Amniotic stem cell (primary cell): ENCODE measurements at regions not wholly inside any gene's neighbourhood (a gene's known extent, or its start where the extent isn't known, plus 50 kb on each side); places are given as distances from the start of the nearest gene placed in this dataset.
"Not testable (repeated sequence)": the region's sequence is repeated elsewhere in the genome, so short reads cannot be mapped to it uniquely, and the experiment has no call there.

Source experiments
- DNase-seq: peaks from one replicate; lab custom pipeline; 2025; lab: John Stamatoyannopoulos, UW

GRCh38 chr20:53693262-53693871, 99.7 kb upstream of the ZNF217 start:
- DNase-seq: no peak

- DNase-seq: no peak
Measured at GRCh38 chr20:53692465-53693067, 98.9 kb upstream of the ZNF217 start.

- DNase-seq: no peak
Measured at GRCh38 chr20:53691811-53692192, 98.2 kb upstream of the ZNF217 start.

DNA sequence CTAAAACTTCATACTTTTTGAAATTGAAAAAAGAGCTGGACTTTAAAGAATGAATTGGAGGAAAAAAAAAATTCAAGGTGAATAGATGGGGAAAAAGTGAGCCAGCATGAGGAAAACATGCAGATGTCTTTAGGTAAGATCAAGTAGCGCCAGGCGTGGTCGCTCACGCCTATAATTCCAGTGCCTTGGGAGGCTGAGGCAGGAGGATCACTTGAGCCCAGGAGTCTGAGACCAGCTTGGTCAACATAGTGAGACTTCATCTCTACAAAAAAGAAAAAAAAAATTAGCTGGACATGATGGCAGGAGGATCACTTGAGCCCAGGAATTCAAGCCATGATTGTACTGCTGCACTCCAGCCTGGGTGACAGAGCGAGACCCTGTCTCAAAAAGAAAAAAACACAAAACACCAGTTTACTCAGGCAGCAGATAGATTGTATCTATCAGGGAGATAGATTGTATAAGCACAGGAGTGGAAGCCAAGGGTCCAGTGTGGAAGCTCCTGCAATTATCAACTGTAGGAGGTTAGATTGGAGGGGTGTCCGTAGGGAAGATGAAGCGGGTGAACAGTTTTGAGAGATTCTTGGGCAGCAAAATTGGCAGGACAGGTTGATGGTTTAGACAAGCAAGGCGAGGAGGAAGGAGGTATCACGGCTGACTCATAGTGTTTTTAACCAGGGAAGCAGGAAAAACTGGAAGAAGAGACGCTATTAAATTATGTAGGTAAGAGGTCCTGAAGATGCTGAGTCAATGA, 97.6 kb upstream of the ZNF217 start:
- no peak for DNase-seq

- DNase-seq: no peak
Measured at GRCh38 chr20:53688085-53688484, 94.4 kb upstream of the ZNF217 start.

DNA sequence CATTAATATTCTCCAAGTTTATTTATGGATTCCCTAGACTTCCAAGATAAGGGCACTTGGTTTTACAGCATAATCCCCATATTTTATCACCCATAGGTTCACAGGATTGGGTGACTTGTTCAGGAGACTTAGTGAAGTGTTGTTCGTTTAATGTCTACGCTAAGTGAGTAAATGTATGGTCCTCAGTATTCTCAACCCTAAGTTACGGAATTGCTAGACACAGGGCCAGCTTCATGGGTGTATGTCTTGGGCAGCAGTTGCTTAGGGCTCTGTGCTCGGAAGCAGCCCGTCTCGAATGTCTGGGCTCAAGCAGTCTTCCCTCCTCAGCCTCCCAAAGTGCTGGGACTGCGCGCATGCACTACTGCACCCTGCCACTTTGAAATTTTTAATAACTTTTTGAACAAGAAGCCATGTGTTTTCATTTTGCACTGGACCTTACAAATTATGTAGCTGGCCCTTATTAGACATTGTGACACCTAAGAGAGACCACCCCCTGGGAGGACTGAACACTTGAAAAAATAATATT, 91.5 kb upstream of the ZNF217 start:
- no peak for DNase-seq

DNA sequence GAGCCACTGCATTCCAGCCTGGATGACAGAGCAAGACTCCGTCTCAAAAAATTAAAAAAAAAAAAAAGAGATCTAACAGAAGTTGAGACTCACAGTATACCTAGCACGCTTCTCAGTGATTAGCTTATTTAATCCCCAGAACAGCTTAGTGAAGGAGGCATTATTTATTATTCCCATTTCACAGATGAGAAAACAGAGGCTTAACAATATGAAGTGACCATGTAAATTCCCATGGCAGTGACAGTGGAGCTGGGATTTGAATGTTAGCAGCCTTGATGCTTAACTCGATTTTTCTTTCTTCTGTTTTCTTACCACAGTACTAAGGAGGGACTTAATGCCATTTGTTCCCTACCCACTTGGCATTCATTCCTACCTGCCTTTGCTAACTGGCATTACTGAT, 89.9 kb upstream of the ZNF217 start:
- no peak for DNase-seq

- DNase-seq: no peak
Measured at GRCh38 chr20:53681352-53682212, 87.9 kb upstream of the ZNF217 start.

DNA sequence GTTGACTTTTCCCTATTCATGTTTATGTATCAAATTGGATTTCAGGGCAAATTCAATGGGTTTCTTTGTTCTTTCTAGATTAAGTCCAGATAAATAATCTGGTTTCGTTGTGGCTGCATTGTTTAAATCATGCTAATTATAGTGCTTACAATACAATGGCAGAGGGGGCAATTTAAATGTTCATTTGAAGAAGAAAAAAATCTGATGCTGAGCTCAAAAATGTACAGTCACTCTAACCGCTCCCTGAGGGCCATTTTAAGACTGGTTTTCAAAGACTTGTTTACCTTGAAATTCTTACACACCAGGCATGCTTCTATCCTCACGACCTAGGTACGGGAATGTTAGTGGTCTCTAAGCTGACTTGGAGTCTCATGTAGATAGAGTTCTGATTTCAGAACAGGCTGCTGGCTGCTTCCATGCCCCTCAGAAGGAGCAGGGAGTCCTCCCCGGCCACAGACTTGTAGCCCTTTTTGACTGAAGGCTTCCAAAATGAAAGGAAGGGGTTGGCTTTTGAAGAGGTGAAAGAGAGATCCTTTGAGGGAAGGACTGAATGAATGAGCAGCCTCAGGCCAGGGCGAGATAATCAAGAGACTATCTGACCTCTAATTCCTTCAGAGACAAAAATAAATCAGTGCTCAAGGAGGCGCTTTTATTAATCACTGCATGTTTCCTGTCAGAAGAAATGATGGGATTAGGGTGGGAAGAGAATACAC, 86.1 kb upstream of the ZNF217 start:
- DNase-seq: no peak

DNA sequence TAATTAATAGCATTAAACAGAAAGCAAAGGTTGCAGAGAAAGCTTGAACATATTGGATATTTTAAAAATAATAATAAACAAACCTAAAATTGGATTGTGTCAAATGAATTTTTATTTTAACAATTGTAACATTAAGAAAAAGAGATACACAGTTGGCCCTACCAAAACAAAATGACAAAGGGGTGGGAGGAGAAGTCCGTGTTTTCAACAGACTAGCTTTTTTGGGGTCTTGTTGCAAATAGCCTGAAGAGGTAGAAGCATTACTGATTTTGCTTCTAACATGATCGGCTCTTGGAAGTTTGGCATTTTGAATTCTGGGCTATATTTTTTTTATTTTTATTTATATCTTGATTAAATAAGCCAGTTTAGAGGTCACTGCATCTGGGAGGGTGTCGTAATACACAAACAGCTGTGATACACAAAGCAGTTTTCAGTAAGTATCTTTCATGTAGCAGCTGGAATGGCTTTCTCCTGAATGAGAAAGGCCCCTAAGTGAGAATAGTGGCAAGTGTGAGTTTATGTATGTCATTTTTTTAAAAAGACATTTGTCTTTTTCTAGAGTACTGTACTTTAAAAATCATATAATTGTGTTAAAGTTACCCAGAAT, 85.5 kb upstream of the ZNF217 start:
- no peak for DNase-seq

- DNase-seq: no peak
Measured at GRCh38 chr20:53678315-53678989, 84.8 kb upstream of the ZNF217 start.

DNA sequence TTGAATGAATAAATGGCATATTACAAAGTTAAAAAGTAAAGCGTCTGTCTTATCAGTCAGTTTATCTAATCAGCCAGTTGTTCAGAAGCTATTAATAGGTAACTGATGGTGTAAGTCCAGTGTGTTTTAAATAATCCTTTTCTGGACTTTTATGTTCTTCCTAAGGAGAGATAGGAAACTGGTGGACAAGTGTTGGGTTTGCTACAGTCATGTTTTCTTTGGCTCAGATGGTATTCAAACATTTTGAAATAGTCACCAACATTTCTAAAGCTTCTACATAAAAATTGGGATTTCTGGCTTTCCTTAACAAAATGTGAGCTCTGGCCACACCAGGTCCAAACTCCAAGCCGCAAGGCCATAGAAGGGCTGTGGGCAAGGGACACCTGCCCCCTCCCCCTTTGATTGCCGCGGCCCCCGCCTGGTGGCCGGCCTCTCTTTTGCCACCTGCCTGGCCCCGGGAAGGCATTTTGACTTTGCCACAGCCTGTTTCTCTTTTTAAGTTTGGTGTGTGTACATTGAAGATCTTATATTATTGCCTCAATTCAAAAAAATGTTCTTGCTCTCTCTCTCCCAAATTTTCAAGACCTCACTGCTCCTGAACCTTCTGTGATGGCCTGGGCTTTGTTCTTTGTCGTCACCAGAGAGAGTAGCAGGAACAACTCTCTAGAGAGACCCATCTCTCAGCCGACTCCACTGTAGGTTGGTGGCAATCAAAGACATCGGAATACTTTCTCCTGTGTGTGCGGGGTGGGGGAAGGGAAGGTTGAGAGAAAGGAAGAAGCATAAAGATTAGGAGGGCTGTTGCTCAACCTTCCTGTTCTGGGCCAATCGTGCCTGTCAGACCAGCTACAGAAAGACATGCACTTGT, 84.0 kb upstream of the ZNF217 start:
- no peak for DNase-seq

DNA sequence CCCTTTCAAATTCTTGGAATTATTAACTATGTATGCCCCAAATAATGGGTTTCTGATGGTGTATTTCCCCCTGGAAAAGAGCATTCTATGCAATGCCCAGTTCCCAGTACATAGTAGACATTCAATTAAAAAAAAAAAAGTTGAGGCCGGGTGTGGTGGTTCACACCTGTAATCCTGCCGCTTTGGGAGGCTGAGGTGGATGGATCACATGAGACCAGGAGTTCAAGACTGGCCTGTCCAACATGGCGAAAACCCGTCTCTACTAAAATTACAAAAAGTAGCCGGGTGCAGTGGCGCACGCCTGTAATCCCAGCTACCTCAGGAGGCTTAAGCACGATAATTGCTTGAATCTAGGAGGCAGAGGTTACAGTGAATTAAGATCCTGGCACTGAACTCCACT, 83.3 kb upstream of the ZNF217 start:
- no peak for DNase-seq

DNA sequence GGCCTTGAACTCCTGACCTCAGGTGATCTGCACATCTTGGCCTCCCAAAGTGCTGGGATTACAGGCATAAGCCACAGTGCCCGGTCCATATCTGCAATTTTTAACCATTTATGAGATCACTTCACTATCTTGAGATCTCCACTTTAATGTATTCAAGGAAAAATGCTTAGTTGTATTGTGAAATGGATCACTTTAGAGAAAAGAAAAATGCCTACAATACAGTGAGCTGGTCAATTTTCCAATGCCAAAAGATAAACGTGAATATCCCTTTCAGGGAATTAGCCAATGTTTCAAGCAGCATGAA, 82.8 kb upstream of the ZNF217 start:
- DNase-seq: no peak

- no peak for DNase-seq
Measured at GRCh38 chr20:53672484-53673129, 79.0 kb upstream of the ZNF217 start.

- DNase-seq: no peak
Measured at GRCh38 chr20:53671370-53671769, 77.7 kb upstream of the ZNF217 start.

DNA sequence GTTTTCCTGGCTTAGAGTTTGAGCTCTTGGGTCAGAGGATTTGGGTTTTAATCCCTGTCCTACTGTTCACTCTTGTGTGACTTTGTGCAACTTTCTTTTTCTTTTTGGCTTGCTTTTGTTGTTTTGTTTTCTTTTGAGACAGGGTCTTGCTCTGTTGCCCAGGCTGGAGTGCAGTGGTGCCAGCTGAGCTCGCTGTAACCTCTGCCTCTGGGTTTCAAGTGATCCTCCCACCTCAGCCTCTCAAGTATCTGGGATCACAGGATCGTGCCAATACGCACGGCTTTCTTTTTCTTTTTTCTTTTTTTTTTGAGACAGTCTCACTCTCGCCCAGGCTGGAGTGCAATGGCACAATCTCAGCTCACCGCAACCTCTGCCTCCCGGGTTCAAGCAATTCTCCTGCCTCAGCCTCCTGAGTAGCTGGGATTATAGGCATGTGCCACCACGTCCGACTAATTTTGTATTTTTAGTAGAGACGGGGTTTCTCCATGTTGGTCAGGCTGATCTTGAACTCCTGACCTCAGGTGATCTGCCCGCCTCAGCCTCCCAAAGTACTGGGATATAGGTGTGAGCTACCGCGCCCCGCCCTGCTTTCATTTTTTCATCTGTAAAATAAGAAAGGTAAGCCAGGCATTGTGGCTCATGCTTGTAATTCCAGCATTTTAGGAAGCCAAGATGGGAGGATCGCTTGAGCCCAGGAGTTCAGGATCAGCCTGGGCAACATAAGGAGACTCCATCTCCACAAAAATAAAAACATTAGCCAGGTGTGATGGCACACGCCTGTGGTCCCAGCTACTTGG, 76.1 kb upstream of the ZNF217 start:
- not testable (repeated sequence) for DNase-seq

DNA sequence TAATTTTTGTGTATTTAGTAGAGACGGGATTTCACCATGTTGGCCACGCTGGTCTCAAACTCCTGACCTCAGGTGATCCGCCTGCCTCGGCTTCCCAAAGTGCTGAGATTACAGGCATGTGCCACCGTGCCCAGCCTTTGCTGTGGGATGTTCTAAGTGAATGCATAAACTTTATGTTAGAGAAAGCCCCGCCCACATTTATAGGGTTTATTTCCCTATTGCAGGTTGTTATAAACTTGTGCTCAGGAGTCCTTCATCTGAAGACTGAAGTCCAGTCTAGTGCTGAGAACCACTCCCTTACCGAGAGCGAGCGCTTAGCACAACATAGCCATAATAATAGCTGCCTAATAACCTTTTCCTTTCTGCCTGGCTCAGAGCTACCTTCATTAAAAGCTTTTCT, 75.4 kb upstream of the ZNF217 start:
- DNase-seq: no peak

DNA sequence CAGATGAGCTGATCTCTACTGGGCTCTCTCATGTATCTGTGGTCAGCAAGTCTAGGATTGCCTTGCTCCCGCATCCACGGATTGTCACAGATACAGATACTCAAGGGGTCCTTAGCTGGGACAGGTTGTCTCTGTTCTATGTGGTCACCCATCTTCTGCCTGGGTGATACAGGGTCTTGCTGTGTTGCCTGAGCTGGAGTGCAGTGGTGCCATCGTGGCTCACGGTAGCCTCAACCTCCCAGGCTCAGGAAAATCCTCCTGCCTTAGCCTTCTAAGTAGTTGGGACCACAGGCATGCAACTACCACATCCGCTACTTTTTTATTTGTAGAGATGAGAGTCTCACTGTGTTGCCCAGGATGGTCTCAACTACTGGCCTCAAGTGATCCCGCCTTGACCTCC, 72.5 kb upstream of the ZNF217 start:
- DNase-seq: no peak
